Omental fat pad (tissue), 3 donors: ENCODE measurements at regions not wholly inside any gene's neighbourhood (a gene's known extent, or its start where the extent isn't known, plus 50 kb on each side); places are given as distances from the start of the nearest gene placed in this dataset.

ENCODE experiments used
- ATAC-seq: fragments of 150-250 bp; one replicate; pipeline ENCODE4 v1.9.1; 2016; ENCODE audit warnings: mild to moderate bottlenecking, moderate library complexity; ENCODE audit not compliant: low FRiP score
- DNase-seq: peaks from one replicate; pipeline ENCODE4 v3.0.0-alpha.2; 2019; ENCODE audit warnings: low spot score
- CTCF ChIP-seq, 3 donors: fragments of 450-650 bp; IDR thresholded peaks; one replicate each; pipeline ENCODE4 v1.5.1; 2016 to 2017; ENCODE audit warnings: antibody characterized with exemption in 3 of 3, mild to moderate bottlenecking in 3 of 3, moderate library complexity in 2 of 3

GRCh38 chr6:97849390-97849789 lies 566.4 kb upstream of the MMS22L start:
- ATAC-seq = no peak
- no peak for DNase-seq
- TF ChIP-seq CTCF (IDR thresholded peaks at IDR 0.05) = no peak

GRCh38 chr6:97850458-97851212 lies 567.6 kb upstream of the MMS22L start:
- no peak for ATAC-seq
- no peak for DNase-seq
- TF ChIP-seq CTCF (IDR thresholded peaks at IDR 0.05) = no peak

GRCh38 chr6:97863697-97864096 lies 580.7 kb upstream of the MMS22L start:
- TF ChIP-seq CTCF (IDR thresholded peaks at IDR 0.05) = no peak
- no peak for ATAC-seq
- no peak for DNase-seq

- ATAC-seq (no peak), DNase-seq (no peak)
- no peak for TF ChIP-seq CTCF (IDR thresholded peaks at IDR 0.05)
Observed at GRCh38 chr6:97864366-97864765, 581.4 kb upstream of the MMS22L start.

- DNase-seq (no peak), ATAC-seq (no peak)
- TF ChIP-seq CTCF (IDR thresholded peaks at IDR 0.05) = no peak
Observed at GRCh38 chr6:97864826-97865225, 581.8 kb upstream of the MMS22L start.

- TF ChIP-seq CTCF (IDR thresholded peaks at IDR 0.05) = no peak
- DNase-seq (no peak), ATAC-seq (no peak)
Observed at GRCh38 chr6:97865612-97866011, 582.6 kb upstream of the MMS22L start.

- no peak for DNase-seq
- TF ChIP-seq CTCF (IDR thresholded peaks at IDR 0.05) = no peak
- ATAC-seq = no peak
Observed at GRCh38 chr6:97866616-97867015, 583.6 kb upstream of the MMS22L start.
